Lower leg skin (tissue), 4 donors: ENCODE measurements at regions not wholly inside any gene's neighbourhood (a gene's known extent, or its start where the extent isn't known, plus 50 kb on each side); places are given as distances from the start of the nearest gene placed in this dataset.

ENCODE experiments used
- DNase-seq, 2 donors: peaks; one replicate each; pipeline ENCODE4 v3.0.0-alpha.2; 2019; ENCODE audit warnings: low spot score in 2 of 2
- H3K4me3 ChIP-seq: fragments of 200-600 bp; sonication (generic); 2 replicates; pipeline ENCODE4 v1.5.1; 2017; ENCODE audit warnings: mild to moderate bottlenecking, low read depth; ENCODE audit not compliant: poor library complexity, severe bottlenecking
- CTCF ChIP-seq, 3 donors: fragments of 450-650 bp; IDR thresholded peaks; one replicate each; pipeline ENCODE4 v1.5.1; 2016; ENCODE audit warnings: antibody characterized with exemption in 3 of 3, mild to moderate bottlenecking in 3 of 3, moderate library complexity in 2 of 3
- POLR2A ChIP-seq, 2 donors: fragments of 450-650 bp; IDR thresholded peaks; one replicate each; pipeline ENCODE4 v1.6.1; 2016 to 2017; ENCODE audit warnings: antibody characterized with exemption in 2 of 2, mild to moderate bottlenecking in 1 of 2, moderate library complexity in 1 of 2
- whole genome bisulfite sequencing, 2 donors: methylation state at CpG; one replicate each; pipeline ENCODE4 v1.1.5; 2018; 5-methylcytosine and 5-hydroxymethylcytosine counted together
- intact Hi-C: fragments of 100-400 bp; cut with DNase I; formaldehyde crosslinking; loops from one replicate; pipeline ENCODE4 v1.15.0; 2023; ENCODE audit warnings: low total_unique reads

- no peak for DNase-seq
- H3K4me3 ChIP-seq: no peak overlapping the region
- intact Hi-C loops: no loop called here
- TF ChIP-seq CTCF (IDR thresholded peaks at IDR 0.05) (no peak), POLR2A (IDR thresholded peaks at IDR 0.05) (no peak)
- 100% methylated on average over 1 of the region's 1 CpG for WGBS, 2 donors
Observed at GRCh38 chr7:84705706-84706105, 481.1 kb downstream of the SEMA3D start.

DNA sequence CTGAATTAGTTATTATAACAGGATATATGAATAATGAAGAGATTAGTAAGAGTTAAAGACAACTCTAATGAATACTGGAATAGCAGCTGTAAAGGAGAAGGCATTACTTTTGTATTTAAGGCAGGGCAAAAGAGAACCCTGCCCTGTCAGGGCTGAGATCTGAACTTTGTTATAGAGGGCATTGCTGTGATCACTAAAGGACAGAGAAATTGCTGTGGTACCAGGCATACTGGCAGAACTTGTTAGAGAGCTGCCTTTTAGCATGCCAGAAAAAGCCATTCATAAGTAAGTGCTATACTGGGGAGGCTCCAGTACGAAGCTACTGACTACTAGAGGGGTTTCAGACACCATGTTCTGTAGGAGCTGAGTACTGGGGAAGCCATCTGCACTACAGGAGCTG, 481.8 kb downstream of the SEMA3D start:
- intact Hi-C loops: no loop called here

DNA sequence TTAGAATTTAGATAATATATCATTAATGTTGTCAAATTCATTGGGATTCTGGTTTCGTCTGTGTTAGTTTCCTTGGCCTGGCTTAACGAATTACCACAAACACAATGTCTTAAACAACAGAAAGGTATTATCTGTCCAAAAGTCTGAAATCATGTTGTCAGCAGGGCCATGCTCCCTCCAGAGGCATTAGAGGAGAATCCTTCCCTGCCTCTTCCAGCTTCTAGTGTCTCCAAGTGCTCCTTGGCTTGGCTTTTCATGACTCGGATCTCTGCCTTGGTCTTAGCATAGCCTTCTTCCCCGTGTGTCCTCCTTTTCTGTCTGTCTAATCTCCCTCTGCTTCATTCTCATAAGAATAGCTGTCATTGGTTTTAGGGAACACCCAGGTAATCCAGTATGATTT, 482.5 kb downstream of the SEMA3D start:
- TF ChIP-seq CTCF (IDR thresholded peaks at IDR 0.05): no peak
- TF ChIP-seq POLR2A (IDR thresholded peaks at IDR 0.05): no peak
- intact Hi-C loops: no loop called here

More for the DNA sequence above, 481.8 kb downstream of the SEMA3D start:
- H3K4me3 ChIP-seq: no peak overlapping the region
- TF ChIP-seq POLR2A (IDR thresholded peaks at IDR 0.05): no peak
- WGBS, 2 donors: 82 to 100% methylated on average over 1 of the region's 1 CpG
- no peak for DNase-seq

GRCh38 chr7:84701524-84702306, 485.1 kb downstream of the SEMA3D start:
- intact Hi-C loops: no loop called here
- H3K4me3 ChIP-seq: no peak overlapping the region
- no peak for DNase-seq
- TF ChIP-seq POLR2A (IDR thresholded peaks at IDR 0.05) (no peak), CTCF (IDR thresholded peaks at IDR 0.05) (no peak)
- WGBS, 2 donors: 51 to 56% methylated on average over 7 of the region's 7 CpGs

More for the DNA sequence above, 482.5 kb downstream of the SEMA3D start:
- DNase-seq: no peak
- WGBS, 2 donors: 64 to 74% methylated on average over 4 of the region's 4 CpGs
- H3K4me3 ChIP-seq: no peak overlapping the region

- H3K4me3 ChIP-seq: no peak overlapping the region
- TF ChIP-seq CTCF (IDR thresholded peaks at IDR 0.05) (no peak), POLR2A (IDR thresholded peaks at IDR 0.05) (no peak)
- intact Hi-C loops: no loop called here
- no peak for DNase-seq
- WGBS, 2 donors: 91 to 95% methylated on average over 2 of the region's 2 CpGs
Observed at GRCh38 chr7:84700563-84701370, 486.1 kb downstream of the SEMA3D start.

GRCh38 chr7:84697506-84697905, 489.4 kb downstream of the SEMA3D start:
- H3K4me3 ChIP-seq: no peak overlapping the region
- DNase-seq: no peak
- intact Hi-C loops: no loop called here
- 75 to 88% methylated on average over 2 of the region's 2 CpGs for WGBS, 2 donors
- TF ChIP-seq CTCF (IDR thresholded peaks at IDR 0.05) (no peak), POLR2A (IDR thresholded peaks at IDR 0.05) (no peak)
